A673 (cell line): ENCODE measurements at regions not wholly inside any gene's neighbourhood (a gene's known extent, or its start where the extent isn't known, plus 50 kb on each side); places are given as distances from the start of the nearest gene placed in this dataset.

Source experiments
- BruUV-seq: library from RNA; stranded (reverse); fragments of 400-500 nt; replicated peaks from 2 replicates; lab custom pipeline; 2021; lab: Mats Ljungman, UMichigan
- CTCF ChIA-PET: fragments of 300-600 bp; sonication (Branson Sonifier 250); formaldehyde crosslinking; loops from one replicate; lab custom pipeline; 2022; ENCODE audit warnings: antibody characterized with exemption; lab: Charles Lee
- POLR2A ChIA-PET: fragments of 300-600 bp; sonication (Branson Sonifier 250); formaldehyde crosslinking; loops from one replicate; lab custom pipeline; 2022; ENCODE audit warnings: antibody characterized with exemption; ENCODE audit not compliant: low non-redundant PET; lab: Charles Lee
- DNase-seq: peaks from one replicate; pipeline ENCODE4 v3.0.0-alpha.2; 2015; ENCODE audit warnings: low spot score
- H3K27ac ChIP-seq: fragments of 200-600 bp; sonication (generic); 2 replicates; pipeline ENCODE4 v1.5.1; 2016; ENCODE audit warnings: mixed run types, low read depth, mild to moderate bottlenecking, mixed read lengths, antibody characterized with exemption, low read length; ENCODE audit not compliant: poor library complexity, severe bottlenecking
- H3K27me3 ChIP-seq: fragments of 200-600 bp; sonication (generic); replicated peaks from 2 replicates; pipeline ENCODE4 v1.6.1; 2017; ENCODE audit warnings: mixed run types, low read depth, mild to moderate bottlenecking, mixed read lengths, antibody characterized with exemption, low read length; ENCODE audit not compliant: insufficient read depth, poor library complexity
- H3K36me3 ChIP-seq: fragments of 200-600 bp; sonication (generic); 2 replicates; pipeline ENCODE4 v1.6.1; 2016; ENCODE audit warnings: mixed run types, mild to moderate bottlenecking, mixed read lengths, antibody characterized with exemption, low read length; ENCODE audit not compliant: insufficient read depth, poor library complexity, severe bottlenecking
- H3K4me1 ChIP-seq: fragments of 200-600 bp; sonication (generic); 2 replicates; pipeline ENCODE4 v1.6.1; 2017; ENCODE audit warnings: mixed run types, mild to moderate bottlenecking, mixed read lengths, antibody characterized with exemption, low read length; ENCODE audit not compliant: insufficient read depth, poor library complexity, severe bottlenecking
- H3K4me3 ChIP-seq: fragments of 200-600 bp; sonication (generic); 2 replicates; pipeline ENCODE4 v1.5.1; 2016; ENCODE audit warnings: low read depth, mixed run types, mild to moderate bottlenecking, mixed read lengths, low read length; ENCODE audit not compliant: poor library complexity, severe bottlenecking
- H3K9me3 ChIP-seq: fragments of 200-600 bp; sonication (generic); 2 replicates; pipeline ENCODE4 v1.6.1; 2016; ENCODE audit warnings: mixed run types, low read depth, mild to moderate bottlenecking, mixed read lengths, antibody characterized with exemption, low read length; ENCODE audit not compliant: poor library complexity, severe bottlenecking
- CTCF ChIP-seq: fragments of 300-800, 200-600 bp; sonication (generic); conservative IDR thresholded peaks from 2 replicates; pipeline ENCODE4 v1.5.1; 2017; ENCODE audit warnings: low read depth, mild to moderate bottlenecking, antibody characterized with exemption, low read length, moderate library complexity, mixed read lengths
- EZH2 ChIP-seq: fragments of 200-600 bp; sonication (generic); IDR thresholded peaks from 2 replicates; pipeline ENCODE4 v1.6.1; 2017; ENCODE audit warnings: borderline replicate concordance, low read depth, mild to moderate bottlenecking, mixed read lengths, antibody characterized with exemption, low read length; ENCODE audit not compliant: poor library complexity, severe bottlenecking
- intact Hi-C: fragments of 100-400 bp; cut with micrococcal nuclease; formaldehyde crosslinking; loops from one replicate; pipeline ENCODE4 v1.10.0; 2022; ENCODE audit not compliant: unreplicated experiment

GRCh38 chr2:103887625-103888024, 966.3 kb upstream of the POU3F3 start:
- H3K4me3 ChIP-seq: no peak overlapping the region
- ChIA-PET POLR2A (no interaction called here), CTCF (no interaction called here)
- intact Hi-C loops: no loop called here
- H3K36me3 ChIP-seq: no peaks in the 10 kb centered on the region
- H3K4me1 ChIP-seq: no peaks in the 10 kb centered on the region
- no peak overlapping the region for H3K27ac ChIP-seq
- H3K27me3 ChIP-seq: no peaks in the 10 kb centered on the region
- TF ChIP-seq CTCF (no peak), EZH2 (no peak)
- H3K9me3 ChIP-seq: no peaks in the 10 kb centered on the region
- DNase-seq: no peak
- no TSS peak for BruUV-seq

DNA sequence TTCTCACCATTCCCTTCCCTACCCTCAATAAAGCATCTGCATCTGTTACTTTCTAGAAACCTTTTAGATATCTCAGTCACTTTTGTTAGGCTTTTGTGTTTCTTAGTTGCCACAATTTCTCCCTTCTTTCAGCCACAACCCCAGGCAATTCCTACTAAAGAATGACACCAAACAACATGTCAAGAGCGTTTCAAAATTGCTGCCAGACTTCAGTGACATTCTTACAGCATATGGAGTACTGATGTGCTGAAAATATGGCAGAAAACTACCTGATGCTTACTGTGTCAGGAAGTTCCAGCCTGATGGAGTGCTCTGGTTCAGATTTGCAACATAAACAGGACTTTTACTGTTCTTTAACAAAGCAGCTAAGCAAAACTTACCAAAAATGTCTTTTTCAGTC, 957.7 kb upstream of the POU3F3 start:
- Histone ChIP-seq H3K36me3 (no peaks in the 10 kb centered on the region), H3K27ac (no peak overlapping the region), H3K9me3 (no peaks in the 10 kb centered on the region), H3K27me3 (no peaks in the 10 kb centered on the region), H3K4me1 (no peaks in the 10 kb centered on the region), H3K4me3 (no peak overlapping the region)
- intact Hi-C loops: no loop called here
- no peak for TF ChIP-seq CTCF
- no peak for TF ChIP-seq EZH2
- CTCF ChIA-PET: no interaction called here
- POLR2A ChIA-PET: no interaction called here
- no peak for DNase-seq
- BruUV-seq: no TSS peak

GRCh38 chr2:103898561-103898960, 955.4 kb upstream of the POU3F3 start:
- no peaks in the 10 kb centered on the region for H3K27me3 ChIP-seq
- no peak overlapping the region for H3K27ac ChIP-seq
- H3K4me1 ChIP-seq: no peaks in the 10 kb centered on the region
- TF ChIP-seq EZH2 (no peak), CTCF (no peak)
- H3K9me3 ChIP-seq: no peaks in the 10 kb centered on the region
- intact Hi-C loops: no loop called here
- no peak for DNase-seq
- CTCF ChIA-PET: no interaction called here
- no peak overlapping the region for H3K4me3 ChIP-seq
- no TSS peak for BruUV-seq
- no peaks in the 10 kb centered on the region for H3K36me3 ChIP-seq
- POLR2A ChIA-PET: no interaction called here
